Stimulated activated CD4-positive, alpha-beta T cell treated with anti-CD3 and anti-CD28 coated beads, Interleukin-15, amount 100 ng/mL, for 24 hours (primary cell): ENCODE measurements at regions not wholly inside any gene's neighbourhood (a gene's known extent, or its start where the extent isn't known, plus 50 kb on each side); places are given as distances from the start of the nearest gene placed in this dataset.

Experiments used
- DNase-seq: peaks from one replicate; pipeline ENCODE4 v3.0.0-alpha.2; 2020

DNA sequence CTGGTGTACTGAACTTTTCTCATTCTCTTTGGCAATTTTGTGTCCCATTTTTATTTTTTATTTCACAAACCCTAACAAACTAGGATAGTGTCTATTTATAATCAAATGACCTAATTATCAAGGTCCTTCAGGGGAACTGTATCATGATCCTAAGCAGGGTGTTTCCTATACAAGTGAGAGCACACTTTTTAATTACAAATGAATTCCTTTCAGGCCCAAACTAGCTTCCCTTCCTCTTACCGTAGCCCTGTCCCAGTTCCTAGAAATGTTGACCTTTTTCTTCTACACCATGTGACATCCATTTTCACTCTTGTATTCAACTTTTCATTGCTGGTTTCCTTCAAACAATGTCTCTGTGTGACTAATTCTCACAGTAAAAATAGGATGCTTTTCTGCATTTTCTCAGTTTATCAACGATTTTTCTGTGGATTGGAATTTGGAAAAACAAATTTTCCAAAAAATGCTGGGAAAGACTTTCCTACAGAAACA is 411.4 kb downstream of the CCDC91 start:
- no peak for DNase-seq

DNA sequence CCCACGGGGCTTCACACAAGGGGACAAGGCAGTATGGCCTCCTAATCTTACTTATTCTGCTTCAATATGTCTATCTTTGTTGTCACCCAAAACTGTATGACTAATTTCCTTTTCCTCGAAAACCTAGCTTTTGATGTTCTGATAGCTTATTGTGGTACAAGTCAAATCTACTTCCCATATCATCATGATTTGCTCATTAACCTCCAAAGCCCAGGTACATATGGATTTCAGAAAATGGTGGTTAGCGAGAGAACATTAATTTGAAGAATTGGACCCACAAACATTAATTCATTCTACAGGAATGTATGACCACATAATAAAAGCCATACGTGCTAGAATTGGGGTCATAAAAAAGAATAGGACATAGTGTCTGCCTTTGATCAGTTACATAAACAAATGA is 412.5 kb downstream of the CCDC91 start:
- DNase-seq = no peak

DNA sequence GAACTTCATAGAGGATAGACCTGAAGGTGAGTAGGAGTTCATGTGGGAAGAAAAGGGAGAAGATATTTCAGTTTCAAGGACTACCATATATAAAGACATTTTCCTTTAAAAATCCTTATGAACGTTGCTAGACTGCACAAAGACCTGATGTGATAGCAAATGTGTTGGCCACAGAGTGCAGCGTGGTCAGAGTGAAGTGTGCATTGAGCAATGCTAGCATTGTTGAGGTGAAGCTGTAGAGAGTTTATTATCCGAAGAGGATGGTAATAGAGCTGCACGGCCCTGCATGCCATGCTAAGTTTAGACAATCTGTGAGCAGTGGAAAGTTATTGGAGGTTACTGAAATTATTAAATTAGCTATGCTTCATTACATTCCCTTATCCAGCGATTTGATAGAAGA is 413.0 kb downstream of the CCDC91 start:
- no peak for DNase-seq

DNA sequence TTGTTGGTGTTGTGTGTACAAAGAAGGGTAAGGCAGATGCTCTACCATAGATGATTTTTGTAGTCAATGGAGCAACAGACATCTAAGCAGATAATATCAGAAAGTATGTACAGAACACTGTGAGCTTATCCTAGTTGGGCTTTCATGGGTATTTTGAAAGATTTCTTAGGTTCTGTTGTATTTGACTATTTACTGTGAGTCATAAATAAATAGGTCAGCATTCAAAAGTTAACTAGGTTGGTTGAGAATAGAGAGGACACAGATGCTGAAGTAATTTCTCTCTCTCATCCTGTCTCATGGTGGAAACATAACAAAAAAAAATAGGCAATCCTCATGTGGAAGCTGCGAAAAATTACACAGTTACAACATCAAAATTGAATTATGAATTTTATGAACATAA is 413.5 kb downstream of the CCDC91 start:
- DNase-seq = no peak

DNA sequence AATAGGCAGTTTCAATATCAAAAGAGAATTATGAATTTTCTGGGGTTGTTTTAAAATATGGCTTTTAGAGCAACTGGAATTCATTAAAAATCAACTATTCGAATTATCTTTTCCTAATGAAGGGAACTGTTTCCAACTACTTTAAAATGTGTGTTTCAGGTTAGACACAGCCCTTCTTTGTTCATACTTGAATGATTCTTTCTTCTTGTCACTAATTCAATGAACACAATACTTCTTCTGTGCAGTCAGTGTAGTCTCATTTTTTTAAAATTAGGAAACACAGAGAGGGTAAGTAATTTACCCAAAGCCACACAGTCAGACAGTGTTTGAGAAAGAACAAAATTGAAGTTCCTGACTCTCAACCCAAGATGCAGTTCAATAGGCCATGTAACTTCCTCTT is 414.0 kb downstream of the CCDC91 start:
- no peak for DNase-seq

DNA sequence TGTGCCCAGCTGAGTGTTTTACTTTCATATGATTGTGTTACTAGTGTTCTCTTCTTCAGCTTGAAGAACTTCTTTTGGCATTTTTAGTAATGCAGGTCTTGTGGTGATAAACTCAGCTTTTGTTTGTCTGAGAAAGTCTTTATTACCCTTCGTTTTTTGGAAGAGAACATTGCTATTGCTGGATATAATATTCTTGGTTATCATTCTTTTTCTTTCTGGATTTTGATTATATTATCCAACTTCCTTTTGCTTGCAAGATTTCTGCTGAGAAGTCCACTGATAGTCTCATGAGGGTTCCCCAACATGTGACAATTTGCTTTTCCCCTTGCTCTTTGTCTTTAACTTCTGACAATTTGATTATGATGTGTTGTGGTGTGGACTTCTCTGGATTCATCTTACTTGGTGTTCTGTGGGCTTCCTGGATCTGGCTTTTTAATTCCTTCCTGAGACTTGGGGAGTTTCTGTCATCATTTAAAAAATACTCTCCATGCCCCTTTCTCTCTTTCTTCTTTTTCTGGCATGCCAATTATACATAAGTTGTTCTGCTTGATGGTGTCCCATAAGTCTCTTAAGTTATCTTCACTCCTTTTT is 416.8 kb downstream of the CCDC91 start:
- no peak for DNase-seq

DNA sequence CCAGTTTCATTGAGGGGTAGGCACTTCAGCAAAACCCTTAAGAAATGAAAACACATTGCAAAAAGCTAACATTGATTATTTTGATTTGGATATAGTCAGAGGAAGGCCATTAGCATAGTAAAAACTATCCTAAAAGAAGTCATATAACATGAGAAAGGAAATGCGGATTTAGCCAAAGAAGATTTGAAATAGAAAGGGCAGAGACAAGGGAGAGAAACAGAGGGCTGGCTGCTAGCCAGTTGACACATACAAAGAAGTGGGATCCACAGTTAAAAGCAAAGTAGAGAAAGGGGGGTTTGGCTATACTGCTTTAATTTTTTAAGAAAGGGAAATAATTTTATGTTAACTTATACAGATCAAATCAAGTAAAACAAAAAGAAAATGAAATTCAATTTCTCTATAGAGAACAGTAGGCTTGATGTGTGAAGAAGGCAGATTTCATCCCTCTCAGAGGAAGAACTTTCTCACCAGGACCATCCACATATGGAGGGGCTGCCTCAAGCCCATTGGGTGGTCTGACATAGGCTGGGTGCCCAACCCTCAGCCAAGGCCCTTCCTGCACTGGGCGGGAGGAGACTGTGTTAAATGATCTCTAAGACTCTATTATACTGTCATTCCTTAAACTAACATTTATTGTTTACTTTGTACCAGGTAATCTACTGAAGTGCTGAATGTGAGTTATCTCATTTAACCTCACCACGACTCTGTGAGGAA is 420.3 kb downstream of the CCDC91 start:
- DNase-seq = no peak

DNA sequence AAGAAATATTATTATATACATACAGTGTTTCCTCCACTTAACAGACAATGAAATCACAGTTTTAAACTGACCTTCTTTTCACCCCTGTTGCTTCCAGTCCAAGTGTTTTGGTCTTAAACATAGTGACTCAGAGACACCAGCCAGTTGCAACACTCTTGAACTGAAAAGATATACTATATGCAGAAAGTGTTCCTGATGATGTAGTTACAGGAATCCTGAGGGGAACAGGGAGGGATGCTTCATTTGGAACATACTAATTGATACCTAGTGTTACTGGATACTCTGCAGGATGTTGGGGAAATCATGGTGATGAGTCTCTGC is 420.8 kb downstream of the CCDC91 start:
- no peak for DNase-seq

DNA sequence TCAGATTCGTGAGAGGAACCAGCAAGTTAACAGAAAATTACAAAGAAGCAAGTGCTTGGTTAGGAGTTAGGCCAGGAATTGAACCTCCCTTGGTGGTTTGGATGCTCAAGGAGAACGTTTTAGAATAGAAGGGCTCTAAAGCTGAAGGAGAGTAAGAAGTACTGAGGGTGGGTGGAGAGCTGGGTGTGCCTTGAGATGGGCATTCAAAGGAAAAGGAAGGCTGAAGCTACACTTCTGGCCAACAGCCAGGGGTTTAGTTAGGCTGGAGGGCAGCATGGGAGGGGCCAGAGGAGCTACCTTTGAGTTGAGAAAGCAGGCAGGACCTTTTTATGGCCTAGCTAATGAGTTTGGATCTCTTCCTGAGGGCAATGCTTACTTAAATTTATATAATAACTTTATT is 421.2 kb downstream of the CCDC91 start:
- DNase-seq = no peak

DNA sequence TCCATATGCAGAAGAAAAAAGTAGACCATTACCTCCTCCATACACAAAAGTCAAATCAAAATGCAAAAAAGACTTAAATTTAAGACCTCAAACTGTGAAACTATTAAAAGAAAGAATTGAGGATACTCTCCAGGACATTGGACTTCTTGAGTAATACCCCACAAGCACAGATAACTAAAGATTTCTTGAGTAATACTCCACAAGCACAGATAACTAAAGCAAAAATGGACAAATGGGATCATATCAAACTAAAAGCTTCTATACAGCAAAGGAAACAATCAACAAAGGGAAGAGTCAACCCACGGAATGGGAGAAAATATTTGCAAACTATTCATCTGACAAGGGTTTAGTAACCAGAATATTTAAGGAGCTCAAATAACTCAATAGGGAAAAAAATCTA is 427.9 kb downstream of the CCDC91 start:
- no peak for DNase-seq

DNA sequence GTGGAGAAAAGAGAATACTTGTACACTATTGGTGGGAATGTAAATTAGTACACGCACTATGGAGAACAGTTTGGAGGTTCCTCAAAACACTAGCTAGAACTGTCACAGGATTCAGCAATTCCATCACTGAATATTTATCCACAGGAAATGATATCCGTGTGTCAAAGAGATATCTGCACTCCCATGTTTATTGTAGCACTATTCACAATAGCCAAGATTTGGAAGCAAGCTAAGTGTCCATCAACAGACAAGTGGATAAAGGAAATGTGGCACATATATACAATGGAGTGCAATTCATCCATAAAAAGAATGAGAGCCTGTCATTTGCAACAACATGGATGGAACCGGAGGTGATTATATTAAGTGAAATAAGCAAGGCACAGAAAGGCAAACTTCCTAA is 428.5 kb downstream of the CCDC91 start:
- DNase-seq = no peak

DNA sequence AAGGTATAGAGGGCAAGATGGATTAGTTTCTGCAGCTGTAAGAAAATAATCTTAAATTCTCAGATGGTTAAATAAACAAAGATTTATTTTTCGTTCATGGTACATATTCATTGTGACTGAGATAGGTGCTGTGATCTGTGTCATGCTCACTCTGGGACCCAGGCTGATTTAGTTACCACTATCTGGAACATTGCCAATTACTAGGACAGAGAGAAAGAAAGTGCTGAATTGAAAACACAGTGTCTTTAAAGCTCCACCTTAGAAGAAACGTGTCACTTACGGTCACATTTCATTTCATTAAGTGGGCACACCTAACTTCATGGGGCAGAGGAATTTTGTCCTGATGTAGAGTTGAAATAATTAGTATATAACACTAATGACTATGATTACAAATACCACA is 430.0 kb downstream of the CCDC91 start:
- DNase-seq = no peak

DNA sequence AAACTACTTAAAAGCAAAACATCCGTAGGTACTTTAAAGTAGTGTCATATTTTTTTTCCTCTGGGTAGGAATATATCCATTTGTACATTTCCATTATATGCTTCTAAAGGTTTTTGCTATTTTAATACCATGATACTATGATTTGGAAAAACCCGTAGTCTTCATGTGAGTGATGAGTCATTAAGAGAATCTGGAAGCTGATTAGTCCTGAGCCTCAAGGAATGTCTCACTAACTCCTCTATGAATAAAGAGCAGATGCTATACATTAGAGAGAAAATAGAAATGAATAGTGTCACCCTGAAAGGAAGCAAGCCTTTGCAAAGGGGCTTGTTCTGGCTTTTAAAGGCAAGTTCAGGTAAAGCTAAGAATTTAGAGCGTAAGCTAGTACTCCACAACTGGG is 432.1 kb downstream of the CCDC91 start:
- DNase-seq = no peak

DNA sequence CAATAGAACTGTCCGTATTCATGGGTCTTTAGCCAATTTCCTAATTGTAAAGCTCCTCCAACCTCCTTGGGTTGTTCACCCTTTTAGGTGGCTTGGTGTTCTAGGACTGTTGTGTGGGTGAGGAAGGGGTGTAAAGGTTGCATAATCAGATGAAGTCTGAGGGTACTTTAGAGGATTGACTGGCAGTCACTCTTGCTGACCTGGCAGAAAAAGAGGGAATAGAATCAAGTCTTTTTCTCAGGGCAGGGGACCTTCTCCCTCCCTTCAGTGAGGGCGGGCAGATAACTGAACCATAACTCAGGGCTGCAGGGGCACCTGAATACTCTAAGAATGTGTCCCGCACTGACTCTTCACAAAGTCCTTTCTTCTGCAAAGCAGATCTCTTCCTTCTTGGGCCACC is 436.2 kb downstream of the CCDC91 start:
- DNase-seq = no peak

DNA sequence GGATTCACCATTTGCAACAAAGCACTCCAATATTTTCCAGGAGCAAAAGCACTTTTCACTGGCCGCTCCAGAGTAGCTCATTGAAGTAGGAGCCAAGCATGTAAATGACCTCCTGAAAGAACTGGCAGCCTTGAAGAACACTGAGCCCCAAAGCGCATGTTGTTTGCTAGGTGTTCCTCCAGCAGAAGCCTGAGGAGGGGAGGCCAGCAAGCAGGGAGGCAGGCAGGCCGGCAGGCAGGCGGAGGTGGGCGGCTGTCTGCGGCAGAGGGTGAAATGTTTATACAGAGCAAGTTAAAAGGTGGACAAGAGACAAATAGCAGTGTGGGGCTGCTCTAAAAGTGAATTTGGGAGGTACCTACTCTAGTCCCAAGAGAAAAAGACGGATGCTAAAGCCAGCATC is 439.4 kb downstream of the CCDC91 start:
- DNase-seq = no peak

DNA sequence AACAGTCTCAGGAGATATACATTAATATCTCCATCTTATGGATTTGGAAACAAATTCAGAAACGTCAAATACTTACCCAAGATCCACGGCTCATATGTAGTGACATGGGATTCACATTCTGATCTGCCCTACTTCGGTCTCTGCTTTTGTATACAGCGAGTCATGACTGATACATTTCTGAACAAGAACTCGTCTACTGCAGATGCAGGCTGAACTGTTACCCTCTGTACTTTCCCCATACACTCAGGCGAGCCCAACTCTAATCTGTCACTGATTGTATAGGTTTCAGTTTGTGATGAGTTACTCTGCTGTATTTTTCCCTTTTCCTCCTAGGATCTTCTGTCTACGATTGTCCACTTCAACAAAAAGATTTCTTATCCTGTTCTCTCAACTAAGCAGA is 441.6 kb downstream of the CCDC91 start:
- DNase-seq = no peak

DNA sequence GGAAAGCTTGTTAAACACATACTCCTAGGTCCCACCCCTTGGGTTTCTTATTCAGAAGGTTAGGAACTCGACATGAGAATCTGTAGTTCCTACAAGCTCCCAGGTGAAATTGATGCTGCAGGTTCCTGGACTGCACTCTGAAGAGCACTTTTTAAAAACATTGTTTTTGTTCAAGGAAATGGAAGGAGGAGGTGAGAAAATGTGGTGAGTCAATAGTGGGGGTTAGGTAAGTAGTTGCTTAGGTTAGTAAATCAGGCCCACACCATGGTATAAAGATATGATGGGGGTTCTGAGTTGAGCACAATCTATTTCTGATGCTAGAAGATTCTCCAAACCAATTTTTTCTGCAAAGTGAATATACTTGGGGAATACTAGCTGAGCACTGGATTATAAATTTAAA is 450.3 kb downstream of the CCDC91 start:
- no peak for DNase-seq

DNA sequence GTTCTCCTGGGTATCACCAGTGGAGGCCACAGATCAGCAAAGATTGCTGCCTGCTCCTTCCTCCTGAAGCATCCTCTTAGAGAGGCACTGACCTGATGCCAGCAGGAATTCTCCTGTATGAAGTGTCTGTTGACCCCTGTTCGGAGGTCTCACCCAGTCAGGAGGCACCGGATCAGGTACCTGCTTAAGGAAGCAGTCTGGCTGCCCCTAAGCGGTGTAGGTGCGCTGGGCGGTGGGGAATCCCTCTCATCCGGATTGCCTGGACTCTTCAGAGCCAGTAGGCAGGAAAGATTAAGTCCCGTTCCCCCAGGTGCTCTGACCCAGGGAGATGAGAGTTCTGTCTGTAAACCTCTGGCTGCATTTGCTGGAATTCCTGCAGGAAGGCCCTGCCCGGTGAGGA is 455.2 kb downstream of the CCDC91 start:
- no peak for DNase-seq

DNA sequence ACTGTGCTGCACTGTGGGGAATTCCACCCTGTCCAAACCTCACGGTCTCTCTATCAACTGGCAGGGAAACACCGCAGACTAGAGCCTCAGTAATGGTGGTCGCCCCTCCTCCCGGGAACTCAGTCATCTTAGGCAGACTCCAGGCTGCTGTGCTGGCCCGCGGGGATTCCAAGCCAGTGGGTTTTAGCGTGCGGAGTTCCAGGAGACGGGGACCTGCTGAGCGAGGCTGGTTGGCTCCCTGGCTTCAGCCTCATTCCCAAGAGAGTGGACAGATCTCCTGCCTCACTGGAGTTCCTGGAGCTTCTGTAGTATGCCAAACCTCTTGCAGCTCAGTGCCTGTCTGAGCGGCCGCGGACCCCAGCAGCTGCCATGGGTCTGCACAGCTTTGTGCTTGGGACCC is 455.6 kb downstream of the CCDC91 start:
- no peak for DNase-seq

DNA sequence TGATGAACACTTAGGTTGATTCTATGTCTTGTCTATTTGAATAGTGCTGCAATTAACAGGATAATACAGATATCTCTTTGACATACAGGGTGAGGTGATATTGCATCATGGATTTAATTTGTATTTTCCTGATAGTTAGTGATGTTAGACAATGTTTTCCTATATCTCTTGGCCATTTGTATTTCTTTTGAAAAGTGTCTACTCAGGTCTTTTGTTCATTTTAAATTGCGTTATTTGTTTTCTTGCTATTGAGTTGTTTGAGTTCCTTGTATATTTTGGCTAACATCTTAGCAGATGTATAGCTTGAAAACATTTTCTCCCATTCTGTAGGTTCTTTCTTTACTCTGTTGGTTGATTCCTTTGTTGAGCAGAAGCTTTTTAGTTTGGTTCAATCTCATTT is 460.6 kb downstream of the CCDC91 start:
- DNase-seq = no peak

DNA sequence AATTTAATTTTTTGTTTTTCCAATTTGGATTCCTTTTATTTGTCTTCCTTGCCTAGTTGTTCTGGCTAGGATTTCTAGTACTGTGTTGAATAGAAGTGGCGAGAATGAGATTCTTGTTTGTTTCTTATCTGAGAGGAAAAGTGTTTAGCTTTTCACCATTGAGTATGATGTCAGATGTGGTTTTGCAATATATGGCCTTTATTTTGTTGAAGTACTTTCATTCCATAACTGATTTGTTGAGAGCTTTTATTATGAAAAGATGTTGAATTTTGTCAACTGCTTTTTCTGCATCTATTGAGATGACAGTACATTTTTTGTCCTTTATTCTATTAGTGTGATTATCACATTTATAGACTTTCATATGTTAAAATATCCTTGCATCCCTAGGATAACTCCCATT is 462.0 kb downstream of the CCDC91 start:
- no peak for DNase-seq

DNA sequence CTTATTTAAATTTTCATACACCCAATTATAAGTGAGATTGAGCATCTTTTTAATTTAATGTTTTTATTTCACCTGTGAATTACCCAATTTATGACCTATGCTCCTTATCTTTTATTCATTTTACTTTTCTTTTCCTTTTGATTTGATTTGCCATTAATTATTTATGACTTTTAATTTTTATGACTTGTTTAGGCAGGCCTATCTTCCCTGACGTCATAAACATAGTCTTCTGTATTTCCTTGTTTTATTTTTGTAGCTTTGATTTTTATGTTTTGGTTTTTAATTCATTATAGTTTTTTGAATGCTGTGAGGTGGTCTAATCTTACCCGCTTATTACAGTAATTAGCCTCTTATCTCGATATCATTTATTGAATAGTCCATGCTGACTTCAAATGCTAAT is 467.1 kb upstream of the FAR2 start:
- DNase-seq = no peak

DNA sequence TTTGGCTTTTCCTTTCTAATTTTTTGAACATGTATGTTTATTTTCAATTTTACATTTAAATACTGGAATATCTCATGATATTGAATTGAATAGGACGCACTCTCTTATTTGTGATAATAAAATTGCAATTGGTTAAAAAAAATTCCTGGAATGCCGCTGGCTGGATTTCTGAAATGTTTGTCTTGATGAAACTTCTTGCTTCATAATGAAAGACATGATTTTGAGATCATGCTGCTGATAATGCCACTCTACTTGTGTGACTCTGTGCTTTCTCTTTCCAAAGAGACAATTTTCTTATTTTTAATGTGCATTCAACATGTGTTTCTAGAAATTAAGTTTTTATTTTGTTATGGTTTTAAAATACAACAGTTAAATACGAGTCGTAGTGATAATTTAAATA is 465.7 kb upstream of the FAR2 start:
- no peak for DNase-seq

DNA sequence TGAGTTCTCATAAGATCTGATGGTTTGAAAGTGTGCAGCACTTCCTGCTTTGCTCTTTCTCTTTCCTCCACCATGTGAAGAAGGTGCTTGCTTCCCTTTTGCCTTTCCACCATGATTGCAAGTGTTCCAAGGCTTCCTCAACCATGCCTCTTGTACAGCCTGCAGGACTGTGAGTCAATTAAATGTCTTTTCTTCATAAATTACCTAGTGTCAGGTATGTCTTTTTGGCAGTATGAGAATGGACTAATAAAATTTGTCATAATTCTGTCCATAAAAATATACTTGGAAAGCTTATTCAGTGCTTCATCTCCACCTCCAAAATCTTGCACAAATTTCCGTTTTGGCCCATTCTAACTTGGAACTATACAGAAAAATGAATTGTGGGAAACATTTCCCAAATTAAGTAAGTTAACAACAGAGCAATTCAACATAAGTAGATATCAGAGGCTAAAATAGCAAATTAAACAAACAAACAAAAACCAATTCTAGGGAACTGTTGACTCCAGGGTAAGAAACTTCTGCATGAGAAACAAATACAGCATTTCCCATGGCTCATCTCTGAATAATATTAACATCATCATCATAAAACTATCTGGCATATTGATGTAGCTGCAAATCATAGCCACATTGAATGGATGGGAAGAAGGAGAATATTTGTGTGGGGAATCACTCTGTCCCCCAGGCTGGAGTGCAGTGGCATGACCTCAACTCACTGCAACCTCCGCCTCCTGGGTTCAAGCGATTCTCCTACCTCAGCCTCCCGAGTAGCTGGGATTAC is 459.5 kb upstream of the FAR2 start:
- DNase-seq = no peak
